H1 (cell line): ENCODE measurements at regions not wholly inside any gene's neighbourhood (a gene's known extent, or its start where the extent isn't known, plus 50 kb on each side); places are given as distances from the start of the nearest gene placed in this dataset.

ENCODE experiments used
- CTCF ChIA-PET: fragments of 300-600 bp; sonication (Branson Sonifier 250); formaldehyde crosslinking; loops from one replicate; lab custom pipeline; 2021; ENCODE audit not compliant: partially characterized antibody; lab: Charles Lee
- POLR2A ChIA-PET: fragments of 300-600 bp; sonication (Branson Sonifier 250); formaldehyde crosslinking; loops from one replicate; lab custom pipeline; 2021; ENCODE audit warnings: inconsistent platforms; ENCODE audit not compliant: partially characterized antibody; lab: Charles Lee
- DNase-seq, 2 experiments: peaks; one replicate each; pipeline versions ENCODE4 v3.0.0 to v3.0.0-alpha.2; 2010 to 2022; ENCODE audit warnings: low spot score in 2 of 2, low read depth in 1 of 2, mixed read lengths in 1 of 2
- FAIRE-seq: peaks from 2 replicates; lab custom pipeline; 2011; peaks lifted over from hg19 to GRCh38; lab: Jason Lieb, UNC
- H2AFZ ChIP-seq: 2 replicates; pipeline ENCODE4 v1.8.1; 2012; ENCODE audit warnings: low read length, inconsistent platforms
- H2AK5ac ChIP-seq: 2 replicates; pipeline ENCODE4 v1.6.1; 2013; ENCODE audit warnings: low read depth, low read length
- H2BK120ac ChIP-seq: replicated peaks from 2 replicates; pipeline ENCODE3; 2013; ENCODE audit warnings: low read depth, low read length, inconsistent platforms
- H2BK12ac ChIP-seq: 2 replicates; pipeline ENCODE4 v1.6.1; 2013; ENCODE audit warnings: low read depth, low read length
- H2BK15ac ChIP-seq: 2 replicates; pipeline ENCODE4 v1.6.1; 2013; ENCODE audit warnings: low read length
- H2BK20ac ChIP-seq: 2 replicates; pipeline ENCODE4 v1.6.1; 2013; ENCODE audit warnings: low read length
- H2BK5ac ChIP-seq: 2 replicates; pipeline ENCODE4 v1.6.1; 2013; ENCODE audit warnings: low read depth, low read length
- H3K14ac ChIP-seq: 2 replicates; pipeline ENCODE4 v1.6.1; 2013; ENCODE audit warnings: inconsistent platforms; ENCODE audit not compliant: insufficient read length
- H3K18ac ChIP-seq: 2 replicates; pipeline ENCODE4 v1.6.1; 2013; ENCODE audit warnings: low read length; ENCODE audit errors: extremely low read depth
- H3K23ac ChIP-seq: 2 replicates; pipeline ENCODE4 v1.6.1; 2013; ENCODE audit warnings: inconsistent platforms; ENCODE audit not compliant: insufficient read length
- H3K23me2 ChIP-seq: 2 replicates; pipeline ENCODE4 v1.6.1; 2013; ENCODE audit warnings: low read depth, low read length
- H3K27ac ChIP-seq: 2 replicates; pipeline ENCODE4 v1.6.1; 2011; ENCODE audit warnings: low read depth, low read length, inconsistent platforms
- H3K27me3 ChIP-seq, 4 experiments: replicated peaks in 1 of 4; 1 replicate in 1 of 4; 2 replicates in 3 of 4; pipeline versions ENCODE4 v1.6.1 to v1.8.1; 2011 to 2013; ENCODE audit warnings: low read length in 3 of 4, mild to moderate bottlenecking in 3 of 4, inconsistent platforms in 2 of 4, mixed read lengths in 2 of 4, moderate library complexity in 1 of 4; ENCODE audit not compliant: control insufficient read depth in 3 of 4, insufficient read depth in 3 of 4; ENCODE audit errors: extremely low read depth in 1 of 4
- H3K36me3 ChIP-seq, 4 experiments: 2 replicates each; pipeline versions ENCODE4 v1.6.1 to v1.8.1; 2011 to 2013; ENCODE audit warnings: mild to moderate bottlenecking in 4 of 4, low read length in 3 of 4, moderate library complexity in 2 of 4, control low read depth in 1 of 4, inconsistent platforms in 1 of 4; ENCODE audit not compliant: insufficient read depth in 4 of 4, control insufficient read depth in 2 of 4
- H3K4ac ChIP-seq: replicated peaks from 2 replicates; pipeline ENCODE3; 2013; ENCODE audit warnings: low read length, low read depth, mixed read lengths, inconsistent platforms; ENCODE audit not compliant: insufficient read length
- H3K4me1 ChIP-seq, 4 experiments: replicated peaks in 1 of 4; 1 replicate in 1 of 4; 2 replicates in 3 of 4; pipeline versions ENCODE4 v1.6.1 to v1.8.1; 2011 to 2013; ENCODE audit warnings: low read length in 3 of 4, inconsistent platforms in 2 of 4, mixed read lengths in 1 of 4; ENCODE audit not compliant: insufficient read depth in 4 of 4, control insufficient read depth in 3 of 4
- H3K4me2 ChIP-seq, 2 experiments: 2 replicates each; pipeline versions ENCODE4 v1.6.1 to v1.8.1; 2011 to 2013; ENCODE audit warnings: low read depth in 2 of 2, low read length in 2 of 2, control low read depth in 1 of 2, inconsistent platforms in 1 of 2, mild to moderate bottlenecking in 1 of 2; ENCODE audit not compliant: insufficient read depth in 1 of 2
- H3K4me3 ChIP-seq, 4 experiments: fragments of 200-600, 300-600 bp in 1 of 4; sonication (generic), shearing (Covaris generic), sonication (Bioruptor Twin) in 1 of 4; 2 replicates each; pipeline versions ENCODE4 v1.5.1 to v1.8.1; 2011 to 2016; ENCODE audit warnings: low read length in 4 of 4, low read depth in 3 of 4, control low read depth in 2 of 4, inconsistent platforms in 2 of 4, mild to moderate bottlenecking in 2 of 4, mixed read lengths in 1 of 4, moderate library complexity in 1 of 4; ENCODE audit not compliant: insufficient read depth in 2 of 4; ENCODE audit errors: extremely low read depth in 1 of 4
- H3K56ac ChIP-seq: replicated peaks from 2 replicates; pipeline ENCODE3; 2013; ENCODE audit warnings: low read depth, mild to moderate bottlenecking, mixed read lengths, low read length, inconsistent platforms; ENCODE audit not compliant: insufficient read length
- H3K79me1 ChIP-seq: 2 replicates; pipeline ENCODE4 v1.6.1; 2013; ENCODE audit warnings: low read depth, low read length, control low read depth
- H3K79me2 ChIP-seq, 2 experiments: 2 replicates each; pipeline versions ENCODE4 v1.6.1 to v1.8.1; 2012 to 2013; ENCODE audit warnings: low read length in 2 of 2, mild to moderate bottlenecking in 2 of 2, inconsistent platforms in 1 of 2; ENCODE audit not compliant: insufficient read depth in 2 of 2, control insufficient read depth in 1 of 2
- H3K9ac ChIP-seq, 4 experiments: replicated peaks in 1 of 4; 1 replicate in 1 of 4; 2 replicates in 3 of 4; pipeline versions ENCODE4 v1.6.1 to v1.8.1; 2011 to 2013; ENCODE audit warnings: low read depth in 3 of 4, low read length in 3 of 4, control low read depth in 2 of 4, mild to moderate bottlenecking in 2 of 4, moderate library complexity in 2 of 4, inconsistent platforms in 1 of 4; ENCODE audit errors: extremely low read depth in 1 of 4
- H3K9me3 ChIP-seq, 2 experiments: 2 replicates each; pipeline versions ENCODE4 v1.6.1 to v1.8.1; 2012 to 2013; ENCODE audit warnings: mild to moderate bottlenecking in 2 of 2, moderate library complexity in 2 of 2, control low read depth in 1 of 2, inconsistent platforms in 1 of 2, low read depth in 1 of 2, low read length in 1 of 2, mixed read lengths in 1 of 2; ENCODE audit not compliant: insufficient read depth in 2 of 2
- H4K20me1 ChIP-seq, 2 experiments: replicated peaks in 1 of 2; 2 replicates each; pipeline versions ENCODE3 to v1.8.1; 2011 to 2013; ENCODE audit warnings: inconsistent platforms in 2 of 2, low read length in 2 of 2, mild to moderate bottlenecking in 1 of 2; ENCODE audit not compliant: insufficient read depth in 2 of 2, control insufficient read depth in 1 of 2
- H4K5ac ChIP-seq: 2 replicates; pipeline ENCODE4 v1.6.1; 2013; ENCODE audit warnings: low read length, low read depth, mixed read lengths, inconsistent platforms; ENCODE audit not compliant: insufficient read length
- H4K8ac ChIP-seq: 2 replicates; pipeline ENCODE4 v1.8.0; 2013; ENCODE audit warnings: mild to moderate bottlenecking, moderate library complexity, low read length, inconsistent platforms; ENCODE audit not compliant: insufficient read depth; ENCODE audit errors: extremely low read depth
- H4K91ac ChIP-seq: replicated peaks from 2 replicates; pipeline ENCODE3; 2013; ENCODE audit warnings: low read length, mixed read lengths, inconsistent platforms; ENCODE audit not compliant: insufficient read length
- CREB1 ChIP-seq: IDR thresholded peaks from 2 replicates; pipeline ENCODE4 v1.6.1; 2012; ENCODE audit warnings: inconsistent platforms
- CTBP2 ChIP-seq: IDR thresholded peaks from 2 replicates; pipeline ENCODE4 v1.7.0; 2011; ENCODE audit warnings: borderline replicate concordance, mild to moderate bottlenecking, moderate library complexity, mixed read lengths, low read length; ENCODE audit not compliant: insufficient read depth, insufficient read length
- EZH2 ChIP-seq: fragments of 200-600 bp; sonication (generic); IDR thresholded peaks from 2 replicates; pipeline ENCODE4 v1.7.1; 2012; ENCODE audit warnings: low read depth, mild to moderate bottlenecking, moderate library complexity, low read length, inconsistent platforms; ENCODE audit not compliant: severe bottlenecking
- FOSL1 ChIP-seq: IDR thresholded peaks from 2 replicates; pipeline ENCODE4 v1.6.1; 2011; ENCODE audit warnings: mild to moderate bottlenecking, low read depth, low read length, moderate library complexity; ENCODE audit not compliant: insufficient read depth
- GABPA ChIP-seq: IDR thresholded peaks from 2 replicates; pipeline ENCODE4 v1.6.1; 2011; ENCODE audit warnings: mild to moderate bottlenecking, low read length, moderate library complexity, borderline replicate concordance; ENCODE audit not compliant: insufficient read depth
- GTF2F1 ChIP-seq: IDR thresholded peaks from 2 replicates; pipeline ENCODE4 v1.6.1; 2012; ENCODE audit warnings: low read depth, low read length, improper control_type of control experiment, borderline replicate concordance
- HDAC6 ChIP-seq: IDR thresholded peaks from one replicate; pipeline ENCODE4 v1.7.1; 2012; ENCODE audit warnings: low read depth, mild to moderate bottlenecking, inconsistent platforms, low read length, moderate library complexity
- KDM5A ChIP-seq: fragments of 200-600 bp; IDR thresholded peaks from 2 replicates; pipeline ENCODE4 v1.7.1; 2012; ENCODE audit warnings: mild to moderate bottlenecking, low read length, inconsistent platforms, mixed read lengths
- RFX5 ChIP-seq: IDR thresholded peaks from 2 replicates; pipeline ENCODE4 v1.6.1; 2011; ENCODE audit warnings: low read depth, low read length, improper control_type of control experiment, borderline replicate concordance
- SIRT6 ChIP-seq: IDR thresholded peaks from one replicate; pipeline ENCODE4 v1.7.1; 2012; ENCODE audit warnings: low read length, inconsistent platforms
- SP2 ChIP-seq: IDR thresholded peaks from 2 replicates; pipeline ENCODE4 v1.6.1; 2012; ENCODE audit warnings: mild to moderate bottlenecking, low read length, inconsistent platforms
- TEAD4 ChIP-seq: IDR thresholded peaks from 2 replicates; pipeline ENCODE4 v1.6.1; 2012; ENCODE audit warnings: low read depth, low read length, inconsistent platforms, mixed read lengths
- WGBS, 2 experiments: shearing (Covaris generic) in 1 of 2; methylation state at CpG; one replicate each; pipeline versions ENCODE4 v1.1.6 to v1.1.7; 2013 to 2015; ENCODE audit warnings: low lambda C conversion rate in 2 of 2, mixed read lengths in 2 of 2, inconsistent platforms in 1 of 2, low coverage in 1 of 2, missing lambda C conversion rate in 1 of 2; ENCODE audit not compliant: insufficient replicate concordance in 2 of 2, insufficient coverage in 1 of 2, insufficient read length in 1 of 2; ENCODE audit errors: extremely low coverage in 1 of 2, missing lambda C conversion rate in 1 of 2; 5-methylcytosine and 5-hydroxymethylcytosine counted together
- TF ChIP-seq, protein P1 (sequence below): IDR thresholded peaks from 2 replicates; pipeline ENCODE4 v1.6.1; 2011; ENCODE audit warnings: low read length, improper control_type of control experiment
- TF ChIP-seq, protein P2 (sequence below): IDR thresholded peaks from 2 replicates; pipeline ENCODE4 v1.6.1; 2012; ENCODE audit warnings: inconsistent platforms

DNA sequence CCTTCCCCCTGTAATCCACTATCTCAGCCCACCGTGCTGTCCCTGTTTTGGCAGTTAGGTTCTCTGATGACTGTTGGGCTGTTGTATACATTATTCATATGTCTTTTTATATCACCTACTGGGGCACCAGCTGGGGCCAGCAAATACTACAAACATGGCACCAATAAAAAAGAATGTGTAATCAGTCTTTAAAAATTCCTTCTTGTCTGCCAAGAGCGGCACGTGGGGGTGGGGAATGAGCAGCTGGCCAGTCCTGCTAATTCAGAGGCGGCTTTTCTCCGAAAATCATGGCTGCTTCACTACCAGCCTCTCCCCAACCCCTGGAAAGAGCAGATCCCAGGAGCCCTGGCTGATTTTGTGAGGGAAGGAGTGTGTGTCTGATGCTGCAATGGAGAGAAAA, 77.7 kb upstream of the EEF2KMT start:
- Histone ChIP-seq H2BK12ac (no peak overlapping the region), H4K5ac (no peak overlapping the region), H3K56ac (no peak overlapping the region), H3K9ac (no peak overlapping the region), H3K18ac (no peak overlapping the region), H3K4me1 (no peaks in the 10 kb centered on the region), H3K4me3 (no peak overlapping the region), H2AFZ (no peak overlapping the region), H4K20me1 (no peaks in the 10 kb centered on the region), H2BK5ac (no peak overlapping the region), H3K27ac (no peak overlapping the region), H3K27me3 (no peaks in the 10 kb centered on the region), H3K9me3 (peaks cover 1 to 3% of the 10 kb centered on the region in 2 experiments; a peak in 2 of 4 replicates), H3K14ac (no peak overlapping the region), H3K23ac (no peak overlapping the region), H3K79me2 (no peaks in the 10 kb centered on the region), H2AK5ac (no peak overlapping the region), H4K91ac (no peak overlapping the region), H4K8ac (no peak overlapping the region), H3K4ac (no peak overlapping the region), H2BK15ac (no peak overlapping the region), H2BK120ac (no peak overlapping the region), H3K4me2 (no peak overlapping the region), H3K23me2 (no peaks in the 10 kb centered on the region), H3K79me1 (no peaks in the 10 kb centered on the region; the same call in 1 of the 2 replicates), H2BK20ac (no peak overlapping the region), H3K36me3 (no peaks in the 10 kb centered on the region)
- DNase-seq (no peak), FAIRE-seq (no peak)
- ChIA-PET CTCF (no interaction called here), POLR2A (interaction anchor here (1.1 kb wide), 1 partner anchor 9 kb away, joined by 4 read pairs; no protein-coding TSS in a partner anchor)
- 87% methylated on average over 5 of the region's 5 CpGs; no CpG with 5 or more reads in 1 of the 2 experiments for WGBS, 2 experiments
- TF ChIP-seq GABPA (no peak), GTF2F1 (no peak), TEAD4 (no peak), CREB1 (no peak), HDAC6 (no peak), SP2 (no peak), CTBP2 (no peak), RFX5 (no peak), KDM5A (no peak), SIRT6 (no peak), EZH2 (no peak), FOSL1 (no peak)
- TF ChIP-seq, protein P1, sequence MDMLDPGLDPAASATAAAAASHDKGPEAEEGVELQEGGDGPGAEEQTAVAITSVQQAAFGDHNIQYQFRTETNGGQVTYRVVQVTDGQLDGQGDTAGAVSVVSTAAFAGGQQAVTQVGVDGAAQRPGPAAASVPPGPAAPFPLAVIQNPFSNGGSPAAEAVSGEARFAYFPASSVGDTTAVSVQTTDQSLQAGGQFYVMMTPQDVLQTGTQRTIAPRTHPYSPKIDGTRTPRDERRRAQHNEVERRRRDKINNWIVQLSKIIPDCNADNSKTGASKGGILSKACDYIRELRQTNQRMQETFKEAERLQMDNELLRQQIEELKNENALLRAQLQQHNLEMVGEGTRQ, result no peak
- TF ChIP-seq, protein P2, sequence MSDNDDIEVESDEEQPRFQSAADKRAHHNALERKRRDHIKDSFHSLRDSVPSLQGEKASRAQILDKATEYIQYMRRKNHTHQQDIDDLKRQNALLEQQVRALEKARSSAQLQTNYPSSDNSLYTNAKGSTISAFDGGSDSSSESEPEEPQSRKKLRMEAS, result no peak
